ENCODE measurements at regions not wholly inside any gene's neighbourhood (a gene's known extent, or its start where the extent isn't known, plus 50 kb on each side); places are given as distances from the start of the nearest gene placed in this dataset.

GRCh38 chr18:73838107-73838506, 309.5 kb downstream of the FBXO15 start:
- Histone ChIP-seq H3K4me1 (ENCODE audit: control insufficient read depth, insufficient read depth, low read length) (no peaks in the 10 kb centered on the region), H3K27ac (ENCODE audit: low read length) (no peak overlapping the region), H3K4me3 (ENCODE audit: low read length) (no peak overlapping the region), H3K9me3 (ENCODE audit: control insufficient read depth, low read depth, low read length) (no peaks in the 10 kb centered on the region), H3K27me3 (ENCODE audit: control insufficient read depth, insufficient read depth, low read length) (no peaks in the 10 kb centered on the region), H3K36me3 (ENCODE audit: control insufficient read depth, insufficient read depth, low read length) (no peaks in the 10 kb centered on the region)
- no peak for DNase-seq

- no peaks in the 10 kb centered on the region for H3K4me1 ChIP-seq (ENCODE audit: control insufficient read depth, insufficient read depth, low read length)
- WGBS (ENCODE audit: insufficient coverage, low lambda C conversion rate) = 22% methylated on average over 1 of the region's 8 CpGs
- H3K27me3 ChIP-seq (ENCODE audit: control insufficient read depth, insufficient read depth, low read length) = no peaks in the 10 kb centered on the region
- no peak for DNase-seq
- H3K27ac ChIP-seq (ENCODE audit: low read length) = no peak overlapping the region
- H3K4me3 ChIP-seq (ENCODE audit: low read length) = no peak overlapping the region
- H3K9me3 ChIP-seq (ENCODE audit: control insufficient read depth, low read depth, low read length) = no peaks in the 10 kb centered on the region
- H3K36me3 ChIP-seq (ENCODE audit: control insufficient read depth, insufficient read depth, low read length) = no peaks in the 10 kb centered on the region
These were observed 311.8 kb downstream of the FBXO15 start for GRCh38 chr18:73835656-73836364.

- Histone ChIP-seq H3K4me1 (ENCODE audit: control insufficient read depth, insufficient read depth, low read length) (no peaks in the 10 kb centered on the region), H3K27me3 (ENCODE audit: control insufficient read depth, insufficient read depth, low read length) (no peaks in the 10 kb centered on the region), H3K27ac (ENCODE audit: low read length) (no peak overlapping the region), H3K4me3 (ENCODE audit: low read length) (no peak overlapping the region), H3K36me3 (ENCODE audit: control insufficient read depth, insufficient read depth, low read length) (no peaks in the 10 kb centered on the region), H3K9me3 (ENCODE audit: control insufficient read depth, low read depth, low read length) (no peaks in the 10 kb centered on the region)
- WGBS (ENCODE audit: insufficient coverage, low lambda C conversion rate) = no CpG with 5 or more reads among the region's 3 CpGs
- no peak for DNase-seq
These were observed 312.6 kb downstream of the FBXO15 start for GRCh38 chr18:73835039-73835438.

GRCh38 chr18:73831688-73832087, 315.9 kb downstream of the FBXO15 start:
- no peaks in the 10 kb centered on the region for H3K9me3 ChIP-seq (ENCODE audit: control insufficient read depth, low read depth, low read length)
- H3K27ac ChIP-seq (ENCODE audit: low read length) = no peak overlapping the region
- H3K36me3 ChIP-seq (ENCODE audit: control insufficient read depth, insufficient read depth, low read length) = no peaks in the 10 kb centered on the region
- H3K27me3 ChIP-seq (ENCODE audit: control insufficient read depth, insufficient read depth, low read length) = no peaks in the 10 kb centered on the region
- no peaks in the 10 kb centered on the region for H3K4me1 ChIP-seq (ENCODE audit: control insufficient read depth, insufficient read depth, low read length)
- WGBS (ENCODE audit: insufficient coverage, low lambda C conversion rate) = no CpG with 5 or more reads among the region's 6 CpGs
- H3K4me3 ChIP-seq (ENCODE audit: low read length) = no peak overlapping the region
- DNase-seq = no peak

GRCh38 chr18:73829146-73829545, 318.5 kb downstream of the FBXO15 start:
- no peaks in the 10 kb centered on the region for H3K27me3 ChIP-seq (ENCODE audit: control insufficient read depth, insufficient read depth, low read length)
- H3K36me3 ChIP-seq (ENCODE audit: control insufficient read depth, insufficient read depth, low read length) = no peaks in the 10 kb centered on the region
- no peak for DNase-seq
- no peak overlapping the region for H3K27ac ChIP-seq (ENCODE audit: low read length)
- H3K4me1 ChIP-seq (ENCODE audit: control insufficient read depth, insufficient read depth, low read length) = no peaks in the 10 kb centered on the region
- no peaks in the 10 kb centered on the region for H3K9me3 ChIP-seq (ENCODE audit: control insufficient read depth, low read depth, low read length)
- no peak overlapping the region for H3K4me3 ChIP-seq (ENCODE audit: low read length)
- WGBS (ENCODE audit: insufficient coverage, low lambda C conversion rate) = no CpG with 5 or more reads among the region's 7 CpGs

GRCh38 chr18:73827801-73828200, 319.8 kb downstream of the FBXO15 start:
- WGBS (ENCODE audit: insufficient coverage, low lambda C conversion rate) = 73% methylated on average over 3 of the region's 7 CpGs
- Histone ChIP-seq H3K27ac (ENCODE audit: low read length) (no peak overlapping the region), H3K4me3 (ENCODE audit: low read length) (no peak overlapping the region), H3K4me1 (ENCODE audit: control insufficient read depth, insufficient read depth, low read length) (no peaks in the 10 kb centered on the region), H3K36me3 (ENCODE audit: control insufficient read depth, insufficient read depth, low read length) (no peaks in the 10 kb centered on the region), H3K27me3 (ENCODE audit: control insufficient read depth, insufficient read depth, low read length) (no peaks in the 10 kb centered on the region), H3K9me3 (ENCODE audit: control insufficient read depth, low read depth, low read length) (no peaks in the 10 kb centered on the region)
- DNase-seq = no peak

GRCh38 chr18:73826098-73826497, 321.5 kb downstream of the FBXO15 start:
- Histone ChIP-seq H3K4me3 (ENCODE audit: low read length) (no peak overlapping the region), H3K27ac (ENCODE audit: low read length) (no peak overlapping the region), H3K27me3 (ENCODE audit: control insufficient read depth, insufficient read depth, low read length) (no peaks in the 10 kb centered on the region), H3K4me1 (ENCODE audit: control insufficient read depth, insufficient read depth, low read length) (no peaks in the 10 kb centered on the region), H3K36me3 (ENCODE audit: control insufficient read depth, insufficient read depth, low read length) (no peaks in the 10 kb centered on the region), H3K9me3 (ENCODE audit: control insufficient read depth, low read depth, low read length) (no peaks in the 10 kb centered on the region)
- WGBS (ENCODE audit: insufficient coverage, low lambda C conversion rate) = 90% methylated on average over 1 of the region's 2 CpGs
- DNase-seq = no peak

- no peak for DNase-seq
- H3K27me3 ChIP-seq (ENCODE audit: control insufficient read depth, insufficient read depth, low read length) = no peaks in the 10 kb centered on the region
- no peak overlapping the region for H3K4me3 ChIP-seq (ENCODE audit: low read length)
- WGBS (ENCODE audit: insufficient coverage, low lambda C conversion rate) = no CpG with 5 or more reads among the region's 1 CpG
- H3K36me3 ChIP-seq (ENCODE audit: control insufficient read depth, insufficient read depth, low read length) = no peaks in the 10 kb centered on the region
- H3K4me1 ChIP-seq (ENCODE audit: control insufficient read depth, insufficient read depth, low read length) = no peaks in the 10 kb centered on the region
- no peak overlapping the region for H3K27ac ChIP-seq (ENCODE audit: low read length)
- H3K9me3 ChIP-seq (ENCODE audit: control insufficient read depth, low read depth, low read length) = no peaks in the 10 kb centered on the region
These were observed 323.0 kb downstream of the FBXO15 start for GRCh38 chr18:73824671-73825070.

GRCh38 chr18:73812423-73812822, 335.2 kb downstream of the FBXO15 start:
- no peak overlapping the region for H3K27ac ChIP-seq (ENCODE audit: low read length)
- no peak overlapping the region for H3K4me3 ChIP-seq (ENCODE audit: low read length)
- no peaks in the 10 kb centered on the region for H3K4me1 ChIP-seq (ENCODE audit: control insufficient read depth, insufficient read depth, low read length)
- no peaks in the 10 kb centered on the region for H3K36me3 ChIP-seq (ENCODE audit: control insufficient read depth, insufficient read depth, low read length)
- H3K9me3 ChIP-seq (ENCODE audit: control insufficient read depth, low read depth, low read length) = no peaks in the 10 kb centered on the region
- no peaks in the 10 kb centered on the region for H3K27me3 ChIP-seq (ENCODE audit: control insufficient read depth, insufficient read depth, low read length)
- no peak for DNase-seq
- no CpG with 5 or more reads among the region's 11 CpGs for WGBS (ENCODE audit: insufficient coverage, low lambda C conversion rate)

- WGBS (ENCODE audit: insufficient coverage, low lambda C conversion rate) = 70% methylated on average over 2 of the region's 4 CpGs
- no peaks in the 10 kb centered on the region for H3K9me3 ChIP-seq (ENCODE audit: control insufficient read depth, low read depth, low read length)
- no peak overlapping the region for H3K27ac ChIP-seq (ENCODE audit: low read length)
- no peak overlapping the region for H3K4me3 ChIP-seq (ENCODE audit: low read length)
- no peaks in the 10 kb centered on the region for H3K4me1 ChIP-seq (ENCODE audit: control insufficient read depth, insufficient read depth, low read length)
- no peaks in the 10 kb centered on the region for H3K36me3 ChIP-seq (ENCODE audit: control insufficient read depth, insufficient read depth, low read length)
- no peaks in the 10 kb centered on the region for H3K27me3 ChIP-seq (ENCODE audit: control insufficient read depth, insufficient read depth, low read length)
- DNase-seq = no peak
These were observed 340.0 kb downstream of the FBXO15 start for GRCh38 chr18:73807551-73808192.

- Histone ChIP-seq H3K4me3 (ENCODE audit: low read length) (no peak overlapping the region), H3K27ac (ENCODE audit: low read length) (no peak overlapping the region), H3K4me1 (ENCODE audit: control insufficient read depth, insufficient read depth, low read length) (no peaks in the 10 kb centered on the region), H3K36me3 (ENCODE audit: control insufficient read depth, insufficient read depth, low read length) (no peaks in the 10 kb centered on the region), H3K9me3 (ENCODE audit: control insufficient read depth, low read depth, low read length) (no peaks in the 10 kb centered on the region), H3K27me3 (ENCODE audit: control insufficient read depth, insufficient read depth, low read length) (no peaks in the 10 kb centered on the region)
- WGBS (ENCODE audit: insufficient coverage, low lambda C conversion rate) = 86% methylated on average over 1 of the region's 3 CpGs
- DNase-seq = no peak
These were observed 341.6 kb downstream of the FBXO15 start for GRCh38 chr18:73805991-73806390.

Data from large intestine (tissue), 3 donors.